GM23248 (cell line): ENCODE measurements at regions not wholly inside any gene's neighbourhood (a gene's known extent, or its start where the extent isn't known, plus 50 kb on each side); places are given as distances from the start of the nearest gene placed in this dataset.
"Not testable (repeated sequence)": the region's sequence is repeated elsewhere in the genome, so short reads cannot be mapped to it uniquely, and the experiment has no call there.

Experiments
- EZH2 ChIP-seq: fragments of 200-600 bp; sonication (generic); IDR thresholded peaks from 2 replicates; pipeline ENCODE4 v1.6.1; 2018; ENCODE audit warnings: antibody characterized with exemption, mild to moderate bottlenecking; ENCODE audit not compliant: insufficient read depth, poor library complexity, severe bottlenecking
- EZH2phosphoT487 ChIP-seq: fragments of 200-600 bp; sonication (generic); IDR thresholded peaks from 2 replicates; pipeline ENCODE4 v1.6.1; 2018; ENCODE audit warnings: antibody characterized with exemption, moderate library complexity, mild to moderate bottlenecking, low read depth; ENCODE audit not compliant: insufficient read depth

DNA sequence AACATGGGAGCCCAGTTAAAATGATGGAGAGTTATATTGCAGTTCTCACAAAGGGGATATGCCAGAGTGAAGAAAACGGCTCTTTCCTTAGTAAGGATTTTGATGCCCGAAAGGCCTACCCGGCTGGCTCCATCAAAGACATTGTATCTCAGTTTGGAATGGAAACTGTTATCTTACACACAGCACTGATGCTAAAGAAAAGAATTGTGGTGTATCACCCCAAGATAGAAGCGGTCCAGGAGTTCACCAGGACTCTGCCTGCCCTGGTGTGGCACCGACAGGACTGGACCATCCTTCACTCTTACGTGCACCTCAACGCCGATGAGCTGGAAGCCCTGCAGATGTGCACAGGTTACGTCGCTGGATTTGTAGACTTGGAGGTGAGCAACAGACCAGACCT is 93.7 kb downstream of the RBMX2 start:
- TF ChIP-seq EZH2phosphoT487, EZH2: not testable (repeated sequence)
